HG03097 (cell line): ENCODE measurements at regions not wholly inside any gene's neighbourhood (a gene's known extent, or its start where the extent isn't known, plus 50 kb on each side); places are given as distances from the start of the nearest gene placed in this dataset.
"Not testable (repeated sequence)": the region's sequence is repeated elsewhere in the genome, so short reads cannot be mapped to it uniquely, and the experiment has no call there.

ENCODE experiments used
- ATAC-seq: cut with Tn5 transposase; IDR thresholded peaks from one replicate; pipeline ENCODE4 v1.9.1; 2021; ENCODE audit not compliant: unreplicated experiment, low FRiP score

GRCh38 chr16:72729552-72729951 lies 318.4 kb downstream of the ZFHX3 start:
- ATAC-seq, result not testable (repeated sequence)

GRCh38 chr16:72728516-72728915 lies 319.4 kb downstream of the ZFHX3 start:
- no peak for ATAC-seq

GRCh38 chr16:72727565-72727964 lies 320.4 kb downstream of the ZFHX3 start:
- ATAC-seq, result no peak

GRCh38 chr16:72725643-72726042 lies 322.3 kb downstream of the ZFHX3 start:
- ATAC-seq, result no peak

- no peak for ATAC-seq
Measured at GRCh38 chr16:72723781-72724180, 324.1 kb downstream of the ZFHX3 start.

- no peak for ATAC-seq
Measured at GRCh38 chr16:72722552-72722951, 325.4 kb downstream of the ZFHX3 start.

- ATAC-seq, result no peak
Measured at GRCh38 chr16:72721981-72722380, 325.9 kb downstream of the ZFHX3 start.

- ATAC-seq, result no peak
Measured at GRCh38 chr16:72715267-72715666, 332.7 kb downstream of the ZFHX3 start.

GRCh38 chr16:72711823-72712222 lies 336.1 kb downstream of the ZFHX3 start:
- no peak for ATAC-seq

- ATAC-seq, result no peak
Measured at GRCh38 chr16:72705801-72706200, 342.1 kb downstream of the ZFHX3 start.

GRCh38 chr16:72704746-72705372 lies 343.1 kb downstream of the ZFHX3 start:
- no peak for ATAC-seq

- ATAC-seq, result no peak
Measured at GRCh38 chr16:72689851-72690250, 358.1 kb downstream of the ZFHX3 start.

- no peak for ATAC-seq
Measured at GRCh38 chr16:72680732-72681131, 367.2 kb downstream of the ZFHX3 start.

- ATAC-seq, result no peak
Measured at GRCh38 chr16:72679856-72680255, 368.1 kb downstream of the ZFHX3 start.

- ATAC-seq, result no peak
Measured at GRCh38 chr16:72677662-72678447, 370.1 kb downstream of the ZFHX3 start.

GRCh38 chr16:72673118-72673517 lies 374.8 kb downstream of the ZFHX3 start:
- no peak for ATAC-seq

GRCh38 chr16:72666267-72666666 lies 381.7 kb downstream of the ZFHX3 start:
- ATAC-seq, result no peak

GRCh38 chr16:72665701-72666100 lies 382.2 kb downstream of the ZFHX3 start:
- no peak for ATAC-seq

GRCh38 chr16:72664509-72665408 lies 383.2 kb downstream of the ZFHX3 start:
- ATAC-seq, result peak; percentile 99

- no peak for ATAC-seq
Measured at GRCh38 chr16:72664056-72664508, 383.8 kb downstream of the ZFHX3 start.
